ENCODE measurements at regions not wholly inside any gene's neighbourhood (a gene's known extent, or its start where the extent isn't known, plus 50 kb on each side); places are given as distances from the start of the nearest gene placed in this dataset.

- no peak for DNase-seq
- in situ Hi-C loops (cut with MboI; ENCODE audit: low pct_unique_long_range_greater_than_20kb, low sequenced_read_pairs): no loop called here
Measured at GRCh38 chr2:104413890-104414289, 440.0 kb upstream of the POU3F3 start.

GRCh38 chr2:104415284-104415683, 438.6 kb upstream of the POU3F3 start:
- in situ Hi-C loops (cut with MboI; ENCODE audit: low pct_unique_long_range_greater_than_20kb, low sequenced_read_pairs): no loop called here

GRCh38 chr2:104416339-104417000, 437.4 kb upstream of the POU3F3 start:
- in situ Hi-C loops (cut with MboI; ENCODE audit: low pct_unique_long_range_greater_than_20kb, low sequenced_read_pairs): no loop called here

More at GRCh38 chr2:104415284-104415683, 438.6 kb upstream of the POU3F3 start:
- DNase-seq: no peak

GRCh38 chr2:104420420-104420819, 433.5 kb upstream of the POU3F3 start:
- in situ Hi-C loops (cut with MboI; ENCODE audit: low pct_unique_long_range_greater_than_20kb, low sequenced_read_pairs): no loop called here
- DNase-seq: no peak

More at GRCh38 chr2:104416339-104417000, 437.4 kb upstream of the POU3F3 start:
- DNase-seq: no peak

- in situ Hi-C loops (cut with MboI; ENCODE audit: low pct_unique_long_range_greater_than_20kb, low sequenced_read_pairs): no loop called here
- DNase-seq: no peak
Measured at GRCh38 chr2:104420953-104421352, 433.0 kb upstream of the POU3F3 start.

GRCh38 chr2:104425850-104426595, 427.9 kb upstream of the POU3F3 start:
- no peak for DNase-seq
- in situ Hi-C loops (cut with MboI; ENCODE audit: low pct_unique_long_range_greater_than_20kb, low sequenced_read_pairs): no loop called here

- DNase-seq: no peak
- in situ Hi-C loops (cut with MboI; ENCODE audit: low pct_unique_long_range_greater_than_20kb, low sequenced_read_pairs): no loop called here
Measured at GRCh38 chr2:104428155-104428554, 425.8 kb upstream of the POU3F3 start.

GRCh38 chr2:104429639-104430358, 424.1 kb upstream of the POU3F3 start:
- DNase-seq: no peak
- in situ Hi-C loops (cut with MboI; ENCODE audit: low pct_unique_long_range_greater_than_20kb, low sequenced_read_pairs): no loop called here

GRCh38 chr2:104430359-104430740, 423.6 kb upstream of the POU3F3 start:
- in situ Hi-C loops (cut with MboI; ENCODE audit: low pct_unique_long_range_greater_than_20kb, low sequenced_read_pairs): no loop called here
- no peak for DNase-seq

- in situ Hi-C loops (cut with MboI; ENCODE audit: low pct_unique_long_range_greater_than_20kb, low sequenced_read_pairs): no loop called here
- no peak for DNase-seq
Measured at GRCh38 chr2:104430852-104431251, 423.1 kb upstream of the POU3F3 start.

- no peak for DNase-seq
- in situ Hi-C loops (cut with MboI; ENCODE audit: low pct_unique_long_range_greater_than_20kb, low sequenced_read_pairs): no loop called here
Measured at GRCh38 chr2:104431701-104432121, 422.2 kb upstream of the POU3F3 start.

- DNase-seq: no peak
- in situ Hi-C loops (cut with MboI; ENCODE audit: low pct_unique_long_range_greater_than_20kb, low sequenced_read_pairs): no loop called here
Measured at GRCh38 chr2:104432401-104432800, 421.5 kb upstream of the POU3F3 start.

- in situ Hi-C loops (cut with MboI; ENCODE audit: low pct_unique_long_range_greater_than_20kb, low sequenced_read_pairs): no loop called here
- DNase-seq: no peak
Measured at GRCh38 chr2:104432991-104433390, 420.9 kb upstream of the POU3F3 start.

- in situ Hi-C loops (cut with MboI; ENCODE audit: low pct_unique_long_range_greater_than_20kb, low sequenced_read_pairs): no loop called here
- no peak for DNase-seq
Measured at GRCh38 chr2:104433657-104434056, 420.3 kb upstream of the POU3F3 start.

GRCh38 chr2:104434318-104434792, 419.6 kb upstream of the POU3F3 start:
- DNase-seq: no peak
- in situ Hi-C loops (cut with MboI; ENCODE audit: low pct_unique_long_range_greater_than_20kb, low sequenced_read_pairs): no loop called here

GRCh38 chr2:104434966-104435365, 418.9 kb upstream of the POU3F3 start:
- in situ Hi-C loops (cut with MboI; ENCODE audit: low pct_unique_long_range_greater_than_20kb, low sequenced_read_pairs): no loop called here
- no peak for DNase-seq

GRCh38 chr2:104438481-104438880, 415.4 kb upstream of the POU3F3 start:
- no peak for DNase-seq
- in situ Hi-C loops (cut with MboI; ENCODE audit: low pct_unique_long_range_greater_than_20kb, low sequenced_read_pairs): no loop called here

- in situ Hi-C loops (cut with MboI; ENCODE audit: low pct_unique_long_range_greater_than_20kb, low sequenced_read_pairs): no loop called here
- DNase-seq: peak; percentile 87
Measured at GRCh38 chr2:104443145-104443544, 410.8 kb upstream of the POU3F3 start.

- no peak for DNase-seq
- in situ Hi-C loops (cut with MboI; ENCODE audit: low pct_unique_long_range_greater_than_20kb, low sequenced_read_pairs): no loop called here
Measured at GRCh38 chr2:104444392-104444791, 409.5 kb upstream of the POU3F3 start.

- in situ Hi-C loops (cut with MboI; ENCODE audit: low pct_unique_long_range_greater_than_20kb, low sequenced_read_pairs): no loop called here
- no peak for DNase-seq
Measured at GRCh38 chr2:104444889-104445288, 409.0 kb upstream of the POU3F3 start.
